GM23338 (cell line): ENCODE measurements at regions not wholly inside any gene's neighbourhood (a gene's known extent, or its start where the extent isn't known, plus 50 kb on each side); places are given as distances from the start of the nearest gene placed in this dataset.

Experiments
- EZH2 ChIP-seq: fragments of 200-600 bp; sonication (generic); IDR thresholded peaks from one replicate; pipeline ENCODE4 v1.8.0; 2017; ENCODE audit warnings: antibody characterized with exemption, mild to moderate bottlenecking, low read depth; ENCODE audit not compliant: unreplicated experiment
- EZH2phosphoT487 ChIP-seq: fragments of 200-600 bp; sonication (generic); IDR thresholded peaks from one replicate; pipeline ENCODE4 v1.8.1; 2018; ENCODE audit warnings: antibody characterized with exemption; ENCODE audit not compliant: unreplicated experiment
- NANOG ChIP-seq: IDR thresholded peaks from 2 replicates; pipeline ENCODE4 v1.6.1; 2016; ENCODE audit warnings: antibody characterized with exemption, borderline replicate concordance
- POLR2AphosphoS5 ChIP-seq: IDR thresholded peaks from 2 replicates; pipeline ENCODE4 v1.6.1; 2016; ENCODE audit warnings: antibody characterized with exemption, low read depth
- STAT1 ChIP-seq: IDR thresholded peaks from one replicate; pipeline ENCODE4 v1.6.1; 2016; ENCODE audit warnings: antibody characterized with exemption; ENCODE audit not compliant: unreplicated experiment
- TF ChIP-seq, protein P1 (sequence below), 2 experiments: fragments of 200-600 bp in 1 of 2; sonication (generic) in 1 of 2; conservative IDR thresholded peaks; 2 replicates each; pipeline versions ENCODE4 v1.5.1 to v1.6.1; 2016 to 2017; ENCODE audit warnings: antibody characterized with exemption in 2 of 2, low read depth in 2 of 2, mild to moderate bottlenecking in 2 of 2, moderate library complexity in 1 of 2

DNA sequence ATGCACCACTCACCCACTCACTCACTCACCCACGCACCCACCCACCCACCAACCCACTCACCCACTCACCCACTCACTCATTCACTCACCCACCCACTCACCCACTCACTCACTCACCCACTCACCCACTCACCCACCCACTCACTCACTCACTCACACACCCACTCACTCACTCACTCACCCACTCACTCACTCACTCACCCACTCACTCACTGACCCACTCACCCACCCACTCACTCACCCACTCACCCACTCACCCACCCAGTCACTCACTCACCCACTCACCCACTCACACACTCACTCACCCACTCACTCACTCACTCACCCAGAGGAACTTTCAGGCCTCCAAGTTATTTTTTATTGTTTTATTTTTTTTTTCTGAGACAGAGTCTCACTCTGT, 93.1 kb upstream of the MKI67 start:
- TF ChIP-seq STAT1 = no peak
- no peak for TF ChIP-seq POLR2AphosphoS5
- TF ChIP-seq EZH2 = no peak
- TF ChIP-seq, protein P1, sequence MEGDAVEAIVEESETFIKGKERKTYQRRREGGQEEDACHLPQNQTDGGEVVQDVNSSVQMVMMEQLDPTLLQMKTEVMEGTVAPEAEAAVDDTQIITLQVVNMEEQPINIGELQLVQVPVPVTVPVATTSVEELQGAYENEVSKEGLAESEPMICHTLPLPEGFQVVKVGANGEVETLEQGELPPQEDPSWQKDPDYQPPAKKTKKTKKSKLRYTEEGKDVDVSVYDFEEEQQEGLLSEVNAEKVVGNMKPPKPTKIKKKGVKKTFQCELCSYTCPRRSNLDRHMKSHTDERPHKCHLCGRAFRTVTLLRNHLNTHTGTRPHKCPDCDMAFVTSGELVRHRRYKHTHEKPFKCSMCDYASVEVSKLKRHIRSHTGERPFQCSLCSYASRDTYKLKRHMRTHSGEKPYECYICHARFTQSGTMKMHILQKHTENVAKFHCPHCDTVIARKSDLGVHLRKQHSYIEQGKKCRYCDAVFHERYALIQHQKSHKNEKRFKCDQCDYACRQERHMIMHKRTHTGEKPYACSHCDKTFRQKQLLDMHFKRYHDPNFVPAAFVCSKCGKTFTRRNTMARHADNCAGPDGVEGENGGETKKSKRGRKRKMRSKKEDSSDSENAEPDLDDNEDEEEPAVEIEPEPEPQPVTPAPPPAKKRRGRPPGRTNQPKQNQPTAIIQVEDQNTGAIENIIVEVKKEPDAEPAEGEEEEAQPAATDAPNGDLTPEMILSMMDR (conservative IDR thresholded peaks at IDR 0.05; ENCODE audit: low read depth in 2 of 2) = no peak
- TF ChIP-seq EZH2phosphoT487 = no peak
- no peak for TF ChIP-seq NANOG
